ENCODE measurements at regions not wholly inside any gene's neighbourhood (a gene's known extent, or its start where the extent isn't known, plus 50 kb on each side); places are given as distances from the start of the nearest gene placed in this dataset.

DNA sequence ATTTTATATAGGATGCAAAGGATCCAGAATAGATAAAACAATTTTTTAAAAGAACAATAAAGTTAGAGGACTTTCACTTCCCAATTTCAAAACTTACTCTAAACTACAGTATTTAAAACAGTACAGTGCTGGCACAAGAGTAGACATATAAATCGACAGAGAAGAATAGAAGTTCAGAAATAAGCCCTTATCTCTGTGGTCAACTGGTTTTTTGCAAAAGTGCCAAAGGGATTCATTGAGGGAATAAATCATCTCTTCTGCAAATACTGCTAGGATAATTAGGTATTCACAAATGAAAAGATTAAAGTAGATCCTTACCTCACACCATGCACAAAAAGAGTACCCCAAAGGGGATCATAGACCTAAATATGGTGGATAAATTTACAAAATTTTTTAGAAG is 431.0 kb upstream of the HTR2A start:
- no peak for DNase-seq

DNA sequence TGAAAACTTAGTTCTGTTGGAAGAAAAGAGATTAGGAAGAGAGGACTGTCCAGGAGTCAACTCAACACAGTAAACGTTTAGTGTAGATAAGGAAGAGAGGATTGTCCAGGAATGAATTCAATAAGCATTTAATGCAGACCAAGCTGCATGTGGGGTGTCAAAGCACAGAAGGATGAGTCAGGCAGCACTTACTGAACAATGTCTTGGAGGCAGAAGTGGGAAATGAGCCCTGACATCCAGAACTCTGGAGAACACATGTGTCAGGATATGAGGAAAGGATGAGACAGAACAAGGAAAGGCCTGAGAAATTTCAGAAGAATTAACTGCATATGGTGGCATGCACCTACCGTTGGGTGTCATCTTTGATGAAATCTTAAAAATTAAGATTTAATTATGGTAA is 429.2 kb upstream of the HTR2A start:
- DNase-seq = no peak

DNA sequence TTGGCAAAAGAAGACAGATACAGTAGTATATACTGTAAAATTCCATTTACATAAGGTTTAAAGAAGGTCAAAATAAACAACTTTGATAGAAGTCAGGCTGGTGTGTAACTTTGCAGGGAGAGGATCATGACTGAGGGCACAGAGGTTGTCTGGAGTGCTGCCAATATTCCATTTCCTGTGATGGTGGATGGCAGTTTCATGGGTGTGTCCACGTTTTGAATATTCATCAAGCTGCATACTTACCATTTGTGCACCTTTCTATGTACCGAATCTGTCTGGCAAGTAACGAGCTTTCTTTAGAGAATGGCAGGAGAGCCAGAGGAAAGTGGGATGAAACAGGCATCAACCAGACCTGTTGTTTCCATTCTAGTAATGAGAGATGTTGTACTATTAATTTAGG is 420.5 kb upstream of the HTR2A start:
- DNase-seq = no peak

GRCh38 chr13:47310401-47310800 is 413.5 kb upstream of the HTR2A start:
- DNase-seq = no peak

- no peak for DNase-seq
Measured at GRCh38 chr13:47306991-47307390, 410.1 kb upstream of the HTR2A start.

- no peak for DNase-seq
Measured at GRCh38 chr13:47303626-47304025, 406.8 kb upstream of the HTR2A start.

DNA sequence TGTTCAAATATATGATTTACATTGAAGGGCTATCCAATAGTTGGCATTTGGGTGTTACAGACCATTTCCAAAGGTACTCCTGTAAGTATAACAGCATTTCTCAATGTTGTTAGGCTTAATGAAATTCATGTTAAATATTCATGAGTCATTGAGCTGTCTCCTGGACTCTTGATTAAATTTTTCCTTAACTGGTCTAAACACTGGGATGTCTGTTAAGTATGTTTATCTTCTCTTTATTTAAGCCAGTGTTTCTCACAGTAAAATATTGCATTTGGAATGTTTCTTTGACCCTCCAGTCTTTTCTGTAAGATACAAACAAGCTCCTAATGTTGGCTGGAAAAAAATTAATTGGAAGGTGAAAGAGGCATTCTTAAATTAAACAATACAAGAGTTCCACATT is 402.5 kb upstream of the HTR2A start:
- DNase-seq = no peak

DNA sequence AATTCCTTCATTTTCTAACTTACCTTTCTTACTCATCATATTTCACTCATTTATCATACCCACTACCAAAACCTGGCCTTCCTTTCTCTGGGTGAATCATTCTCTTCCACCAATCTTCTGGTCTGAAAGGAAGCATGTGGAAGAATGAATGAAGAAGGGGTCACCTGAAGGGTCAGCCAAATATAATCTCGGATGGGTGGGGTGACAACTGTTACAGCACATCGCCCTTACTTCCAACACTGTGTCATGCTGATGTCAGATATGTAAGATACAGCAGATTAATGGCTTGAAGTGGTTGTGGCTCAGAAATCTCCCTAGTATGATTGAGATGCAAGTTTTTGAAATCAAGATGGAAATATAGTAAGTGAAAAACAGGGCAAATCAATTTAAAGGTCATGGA is 401.7 kb upstream of the HTR2A start:
- no peak for DNase-seq

DNA sequence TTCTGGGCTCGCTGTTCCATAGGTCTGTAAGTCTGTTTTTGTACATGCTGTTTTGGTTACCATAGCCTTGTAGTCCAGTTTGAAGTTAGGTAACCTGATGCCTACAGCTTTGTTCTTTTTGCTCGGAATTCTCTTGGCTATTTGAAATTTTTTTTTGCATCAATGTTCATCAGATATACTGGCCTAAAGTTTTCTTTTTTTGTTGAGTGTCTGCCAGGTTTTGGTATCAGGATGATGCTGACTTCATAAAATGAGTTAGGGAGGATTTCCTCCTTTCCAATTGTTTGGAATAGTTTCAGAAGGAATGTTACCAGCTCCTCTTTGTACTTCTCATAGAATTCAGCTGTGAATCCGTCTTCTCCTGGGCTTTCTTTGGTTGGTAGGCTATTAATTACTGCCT is 397.8 kb upstream of the HTR2A start:
- DNase-seq = no peak

DNA sequence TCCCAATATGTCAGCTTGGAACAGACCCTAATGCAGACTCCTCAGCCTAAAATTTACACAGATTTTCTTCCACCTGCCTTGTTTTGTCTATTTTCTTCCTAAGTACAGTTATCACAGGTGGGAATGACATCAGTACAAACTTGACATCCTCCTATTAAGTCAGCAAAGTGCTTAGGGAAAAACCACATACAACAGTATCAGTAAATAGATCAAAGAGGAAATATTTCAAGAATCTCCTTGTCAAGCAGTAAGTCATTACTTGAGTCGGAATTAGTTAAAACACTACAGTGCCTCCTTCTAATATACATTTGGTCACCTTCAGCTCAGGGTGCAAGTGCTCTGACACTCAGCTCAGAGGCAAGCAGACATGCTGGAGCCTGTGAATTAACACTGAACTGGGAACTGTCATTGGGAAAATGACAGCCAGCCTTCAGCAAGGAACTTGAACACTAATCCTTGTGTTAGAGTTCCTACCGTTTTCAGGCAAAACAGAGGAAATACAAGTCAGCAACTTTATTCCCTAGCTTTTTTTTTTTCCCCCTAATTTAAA is 394.3 kb upstream of the HTR2A start:
- DNase-seq = no peak

DNA sequence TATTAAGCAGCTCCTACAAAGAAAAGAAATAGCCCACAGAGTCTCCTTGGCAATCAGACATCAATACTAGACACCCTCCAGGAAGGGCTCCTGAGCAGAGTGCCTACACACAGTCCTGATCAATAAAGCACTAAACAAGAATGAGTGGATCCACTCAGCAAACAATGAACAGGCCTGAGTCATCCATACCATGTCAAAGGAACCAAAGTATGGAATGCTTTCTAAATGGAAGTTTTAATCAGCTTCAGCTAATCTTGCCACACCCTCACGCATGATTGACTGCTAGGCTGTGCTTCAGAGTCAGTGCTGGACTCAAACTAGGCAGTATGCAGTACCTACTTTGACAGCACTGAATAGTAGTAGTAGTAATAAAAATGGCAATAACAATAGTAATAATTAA is 392.7 kb upstream of the HTR2A start:
- DNase-seq = no peak

- DNase-seq = no peak
Measured at GRCh38 chr13:47288546-47288945, 391.7 kb upstream of the HTR2A start.

DNA sequence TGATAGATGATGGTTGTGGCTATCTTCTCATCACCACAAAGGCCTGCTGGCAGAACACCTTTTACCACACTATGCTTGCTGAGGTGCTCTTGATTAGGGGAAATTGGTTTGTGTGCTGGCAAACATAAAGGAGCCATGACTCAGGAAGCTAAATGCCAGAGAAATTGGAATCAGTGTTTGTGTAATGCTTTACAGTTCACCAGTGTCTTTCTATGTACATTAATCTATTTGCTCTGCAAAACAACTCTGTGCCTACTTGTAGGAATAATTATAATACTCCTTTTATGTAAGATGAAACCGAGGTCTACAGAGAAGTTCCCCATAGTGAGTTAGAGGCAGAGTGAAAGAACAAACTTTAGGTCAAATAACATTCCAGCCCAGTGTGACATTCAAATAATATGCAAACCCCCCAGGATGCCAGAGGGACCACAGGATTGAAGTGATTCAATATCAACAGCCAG is 390.5 kb upstream of the HTR2A start:
- DNase-seq = no peak

DNA sequence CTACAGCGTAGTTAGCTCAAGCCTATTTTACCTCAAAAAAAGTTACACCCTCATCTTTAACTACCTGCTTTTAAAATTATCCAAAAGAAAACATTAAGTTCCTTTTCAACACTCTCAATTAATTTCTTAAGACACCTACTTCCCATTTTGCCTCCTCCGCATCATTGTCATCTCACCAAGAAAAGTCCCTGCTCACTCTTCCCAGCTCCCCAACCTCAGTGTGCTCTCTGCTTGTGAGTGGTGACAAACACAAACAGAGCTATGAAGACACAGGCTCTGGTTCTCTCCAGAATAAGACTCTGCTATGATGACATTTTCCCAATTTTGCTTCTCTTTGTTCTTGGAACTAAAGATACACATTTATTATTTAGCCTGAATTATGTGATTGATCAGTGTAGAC is 385.1 kb upstream of the HTR2A start:
- no peak for DNase-seq

DNA sequence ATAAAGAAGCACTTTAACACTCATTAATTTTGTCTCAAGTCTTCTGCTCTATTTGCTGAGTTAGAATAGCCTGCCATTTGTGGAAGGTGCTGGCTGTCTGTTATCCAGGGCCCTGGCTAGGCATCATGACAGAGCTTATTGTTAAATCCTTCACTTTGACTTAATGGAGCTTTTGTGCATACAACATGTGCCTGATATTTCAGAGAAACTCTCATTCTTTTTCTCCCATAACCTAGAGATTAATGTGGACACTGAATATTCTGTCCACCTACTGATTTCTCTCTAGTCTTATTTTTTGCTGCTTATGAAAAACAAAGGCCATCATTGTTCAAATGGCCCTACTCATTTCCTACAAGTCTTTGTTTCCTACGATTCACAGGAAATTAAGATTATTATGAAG is 383.1 kb upstream of the HTR2A start:
- no peak for DNase-seq

DNA sequence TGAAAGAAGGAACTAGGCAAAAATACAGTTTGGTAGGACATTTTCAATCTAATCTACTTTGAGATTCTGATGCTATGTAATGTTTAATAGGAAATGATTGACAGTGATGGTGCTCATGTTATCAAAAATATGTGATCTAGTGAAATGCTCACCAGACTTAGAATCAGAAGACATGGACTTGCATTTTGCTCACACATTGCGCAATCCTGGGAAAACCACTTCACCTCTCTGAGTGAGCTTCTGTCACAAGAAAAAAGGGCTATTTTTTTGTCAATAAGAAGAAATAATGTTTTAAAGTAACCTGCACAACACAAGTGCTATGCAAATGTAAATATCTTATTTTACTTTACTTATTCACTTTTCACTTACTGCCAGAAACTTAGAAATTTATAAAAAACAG is 380.9 kb upstream of the HTR2A start:
- no peak for DNase-seq

DNA sequence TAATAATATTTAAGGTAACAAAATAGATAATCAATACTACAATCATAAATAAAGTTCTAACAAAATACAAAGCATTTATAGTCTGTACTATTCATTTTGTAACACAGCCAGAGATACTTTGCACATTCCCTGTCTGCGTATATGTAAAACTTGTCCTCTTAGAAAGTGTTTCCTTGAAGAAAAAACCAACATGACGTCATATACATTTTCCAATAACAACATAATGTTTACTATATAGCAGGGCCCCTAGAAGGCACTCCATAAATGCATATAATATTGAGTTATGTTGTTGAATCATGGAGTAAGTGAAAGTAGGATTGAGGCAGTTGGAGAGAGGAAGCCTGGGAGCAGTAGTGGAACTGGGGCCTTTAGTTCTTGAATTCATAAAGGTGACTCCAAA is 371.4 kb upstream of the HTR2A start:
- no peak for DNase-seq

- no peak for DNase-seq
Measured at GRCh38 chr13:47258384-47258783, 361.5 kb upstream of the HTR2A start.

- no peak for DNase-seq
Measured at GRCh38 chr13:47256618-47257017, 359.8 kb upstream of the HTR2A start.

GRCh38 chr13:47252627-47253026 is 355.8 kb upstream of the HTR2A start:
- DNase-seq = no peak

DNA sequence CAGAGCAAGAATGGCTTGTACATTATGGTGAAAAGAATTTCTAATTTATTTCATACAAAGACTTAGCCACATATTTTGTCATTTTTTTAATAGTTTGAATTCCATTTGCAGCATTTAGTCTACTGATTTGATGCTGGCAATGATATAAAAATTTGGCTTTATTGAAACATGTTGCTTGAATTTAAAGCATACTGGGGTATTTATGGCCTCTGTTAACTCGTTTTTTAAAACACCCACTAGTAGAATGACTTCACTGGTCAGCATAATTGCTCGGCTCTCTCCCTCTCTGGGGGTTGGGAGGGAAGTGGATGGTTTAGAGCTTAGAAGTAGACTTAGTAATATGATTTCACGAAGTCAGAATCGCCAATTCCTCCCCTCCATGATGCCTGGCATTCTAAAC is 354.9 kb upstream of the HTR2A start:
- DNase-seq = no peak

- DNase-seq = no peak
Measured at GRCh38 chr13:47250146-47250545, 353.3 kb upstream of the HTR2A start.

DNA sequence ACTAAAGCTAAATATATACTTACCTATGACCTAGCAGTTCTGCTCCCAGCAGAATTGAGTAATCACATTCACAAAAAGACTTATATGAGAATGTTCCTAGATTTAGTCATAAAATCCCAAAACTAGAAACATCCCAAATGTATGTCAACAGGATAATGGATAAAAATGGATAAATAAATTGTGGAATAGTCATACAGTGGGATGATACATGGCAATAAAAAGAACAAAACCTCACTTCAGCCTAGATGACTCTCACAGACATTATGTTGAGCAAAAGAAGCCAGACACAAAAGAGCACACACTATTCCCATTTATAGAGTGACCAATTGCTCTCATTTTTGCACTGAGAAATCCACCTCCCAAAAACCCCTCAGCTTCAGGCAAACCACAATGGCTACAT is 352.4 kb upstream of the HTR2A start:
- DNase-seq = no peak

DNA sequence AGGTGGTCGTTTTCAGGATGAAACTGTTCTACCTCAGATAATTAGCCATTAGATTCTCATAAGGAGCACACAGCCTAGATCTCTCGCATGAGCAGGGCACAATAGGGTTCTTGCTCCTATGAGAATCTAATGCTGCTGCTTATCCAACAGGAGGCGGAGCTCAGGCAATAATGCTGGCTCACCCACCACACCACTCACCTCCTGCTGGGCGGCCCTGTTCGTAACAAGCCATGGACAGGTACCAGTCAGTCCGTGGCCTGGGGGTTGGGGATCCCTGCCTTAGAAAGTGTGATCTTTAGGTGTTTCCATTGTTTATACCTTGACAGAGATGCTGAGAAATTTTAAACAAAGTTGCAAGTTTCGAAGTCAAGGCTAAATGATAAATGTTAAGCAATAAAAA is 344.6 kb upstream of the HTR2A start:
- DNase-seq = no peak

DNA sequence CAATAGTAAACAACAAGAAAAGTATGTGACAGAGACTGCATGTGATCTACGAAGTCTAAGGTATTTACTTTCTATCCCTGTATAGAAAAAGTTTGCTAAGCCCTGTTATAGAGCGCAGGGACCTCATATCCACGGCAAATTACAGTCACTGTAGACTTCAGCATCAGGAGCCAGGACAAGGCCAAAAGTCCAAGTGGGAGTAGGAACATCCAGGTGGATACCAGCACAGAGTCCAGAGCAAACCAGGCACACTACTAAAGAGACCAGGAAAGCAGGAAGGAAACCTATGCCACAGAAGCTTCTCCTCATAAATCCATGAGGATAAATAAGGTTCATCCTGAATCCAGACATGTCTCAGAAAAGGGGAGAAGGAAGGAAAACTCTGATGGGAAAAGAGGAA is 342.2 kb upstream of the HTR2A start:
- no peak for DNase-seq

- no peak for DNase-seq
Measured at GRCh38 chr13:47237571-47237970, 340.7 kb upstream of the HTR2A start.
